ENCODE measurements at regions not wholly inside any gene's neighbourhood (a gene's known extent, or its start where the extent isn't known, plus 50 kb on each side); places are given as distances from the start of the nearest gene placed in this dataset.

- no peak for TF ChIP-seq GATA2 (IDR thresholded peaks at IDR 0.05; ENCODE audit: insufficient read depth, insufficient read length, low read depth, low read length)
- TF ChIP-seq FOS (IDR thresholded peaks at IDR 0.05; ENCODE audit: borderline replicate concordance, insufficient read depth, low read length): no peak
- no peak for TF ChIP-seq POLR2AphosphoS5 (IDR thresholded peaks at IDR 0.05; ENCODE audit: insufficient read depth, low read depth, low read length)
- TF ChIP-seq JUN (IDR thresholded peaks at IDR 0.05; ENCODE audit: borderline replicate concordance, insufficient read depth, insufficient read length, low read depth): no peak
- no peak for TF ChIP-seq CTCF (IDR thresholded peaks at IDR 0.05; ENCODE audit: extremely low read depth in 1 of 2, insufficient read depth in 1 of 2, low read depth in 1 of 2, low read length in 2 of 2)
- TF ChIP-seq, protein P1, sequence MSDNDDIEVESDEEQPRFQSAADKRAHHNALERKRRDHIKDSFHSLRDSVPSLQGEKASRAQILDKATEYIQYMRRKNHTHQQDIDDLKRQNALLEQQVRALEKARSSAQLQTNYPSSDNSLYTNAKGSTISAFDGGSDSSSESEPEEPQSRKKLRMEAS (IDR thresholded peaks at IDR 0.05; ENCODE audit: insufficient read depth, insufficient read length): no peak
- H4K20me1 ChIP-seq (replicated peaks; ENCODE audit: control insufficient read depth, extremely low read depth, insufficient read depth, low read length): no peaks in the 10 kb centered on the region
- no peak overlapping the region for H2AFZ ChIP-seq (ENCODE audit: low read depth, low read length)
- no peak overlapping the region for H3K4me3 ChIP-seq (replicated peaks in 1 of 3; ENCODE audit: insufficient read depth in 1 of 3, low read depth in 1 of 3, low read length in 3 of 3)
- dilution Hi-C loops (cut with MboI; ENCODE audit: extremely low pct_ligation_motif_present, low sequenced_read_pairs): no loop called here
- FAIRE-seq (no peak), DNase-seq (ENCODE audit: low read depth, low spot score) (no peak)
- H3K9me1 ChIP-seq (replicated peaks; ENCODE audit: control insufficient read depth, extremely low read depth, insufficient read depth, low read length): no peaks in the 10 kb centered on the region
- H3K27ac ChIP-seq (ENCODE audit: insufficient read depth, low read depth, low read length): no peak overlapping the region
- POLR2A ChIA-PET: no interaction called here
- no peaks in the 10 kb centered on the region for H3K4me1 ChIP-seq (ENCODE audit: control insufficient read depth, extremely low read depth, insufficient read depth, low read length)
- no TSS peak for BruUV-seq (replicated peaks)
- no peaks in the 10 kb centered on the region for H3K36me3 ChIP-seq (ENCODE audit: control insufficient read depth in 2 of 2, extremely low read depth in 1 of 2, insufficient read depth in 2 of 2, low read length in 2 of 2)
- no peak overlapping the region for H3K4me2 ChIP-seq (ENCODE audit: insufficient read depth, low read length)
- H3K79me2 ChIP-seq (ENCODE audit: control insufficient read depth, insufficient read depth, low read length): no peaks in the 10 kb centered on the region
- intact Hi-C loops (cut with micrococcal nuclease): no loop called here
- H3K27me3 ChIP-seq (ENCODE audit: control insufficient read depth in 2 of 2, insufficient read depth in 2 of 2, low read length in 2 of 2): no peaks in the 10 kb centered on the region
- no peak overlapping the region for H3K9ac ChIP-seq (replicated peaks; ENCODE audit: extremely low read depth, insufficient read depth, low read length)
- CTCF ChIA-PET: no interaction called here
- no peaks in the 10 kb centered on the region for H3K9me3 ChIP-seq (replicated peaks; ENCODE audit: control insufficient read depth, insufficient read depth, low read length)
Observed at GRCh38 chr12:42936991-42937390, 347.4 kb upstream of the PRICKLE1 start.

DNA sequence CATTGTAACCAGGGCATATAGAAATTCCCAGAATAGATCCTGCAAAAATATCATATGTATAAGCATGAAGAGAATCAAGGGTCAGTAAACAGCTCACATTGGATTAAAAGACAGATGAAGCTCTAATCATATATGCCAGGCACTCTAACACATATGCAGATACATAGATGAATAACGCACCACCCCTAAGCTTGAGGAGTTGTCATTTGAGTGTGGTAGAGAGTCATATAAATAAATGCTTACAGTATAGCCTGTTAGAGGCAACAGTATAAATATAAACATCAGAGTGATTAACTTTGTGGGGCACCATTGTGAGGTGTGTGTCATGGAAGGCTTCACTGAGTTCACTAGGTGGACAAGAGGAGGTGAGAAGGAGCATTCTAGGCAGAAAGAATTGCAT is 346.7 kb upstream of the PRICKLE1 start:
- no peak for TF ChIP-seq POLR2AphosphoS5 (IDR thresholded peaks at IDR 0.05; ENCODE audit: insufficient read depth, low read depth, low read length)
- no peak overlapping the region for H3K4me3 ChIP-seq (replicated peaks in 1 of 3; ENCODE audit: insufficient read depth in 1 of 3, low read depth in 1 of 3, low read length in 3 of 3)
- CTCF ChIA-PET: no interaction called here
- no peaks in the 10 kb centered on the region for H4K20me1 ChIP-seq (replicated peaks; ENCODE audit: control insufficient read depth, extremely low read depth, insufficient read depth, low read length)
- dilution Hi-C loops (cut with MboI; ENCODE audit: extremely low pct_ligation_motif_present, low sequenced_read_pairs) (no loop called here), intact Hi-C loops (cut with micrococcal nuclease) (no loop called here)
- no peak overlapping the region for H3K9ac ChIP-seq (replicated peaks; ENCODE audit: extremely low read depth, insufficient read depth, low read length)
- no peak overlapping the region for H3K4me2 ChIP-seq (ENCODE audit: insufficient read depth, low read length)
- H3K79me2 ChIP-seq (ENCODE audit: control insufficient read depth, insufficient read depth, low read length): no peaks in the 10 kb centered on the region
- H2AFZ ChIP-seq (ENCODE audit: low read depth, low read length): no peak overlapping the region
- DNase-seq (ENCODE audit: low read depth, low spot score) (no peak), FAIRE-seq (no peak)
- no peaks in the 10 kb centered on the region for H3K36me3 ChIP-seq (ENCODE audit: control insufficient read depth in 2 of 2, extremely low read depth in 1 of 2, insufficient read depth in 2 of 2, low read length in 2 of 2)
- no TSS peak for BruUV-seq (replicated peaks)
- H3K4me1 ChIP-seq (ENCODE audit: control insufficient read depth, extremely low read depth, insufficient read depth, low read length): no peaks in the 10 kb centered on the region
- no peaks in the 10 kb centered on the region for H3K9me3 ChIP-seq (replicated peaks; ENCODE audit: control insufficient read depth, insufficient read depth, low read length)
- H3K9me1 ChIP-seq (replicated peaks; ENCODE audit: control insufficient read depth, extremely low read depth, insufficient read depth, low read length): no peaks in the 10 kb centered on the region
- no peak overlapping the region for H3K27ac ChIP-seq (ENCODE audit: insufficient read depth, low read depth, low read length)
- H3K27me3 ChIP-seq (ENCODE audit: control insufficient read depth in 2 of 2, insufficient read depth in 2 of 2, low read length in 2 of 2): no peaks in the 10 kb centered on the region
- POLR2A ChIA-PET: no interaction called here

Data from endothelial cell of umbilical vein (primary cell).